ENCODE measurements at regions not wholly inside any gene's neighbourhood (a gene's known extent, or its start where the extent isn't known, plus 50 kb on each side); places are given as distances from the start of the nearest gene placed in this dataset.
"Not testable (repeated sequence)": the region's sequence is repeated elsewhere in the genome, so short reads cannot be mapped to it uniquely, and the experiment has no call there.

GRCh38 chr5:118115791-118116190 is 872.6 kb downstream of the DTWD2 start:
- no peaks in the 10 kb centered on the region for H3K27me3 Mint-ChIP-seq (ENCODE audit: insufficient read depth, low read depth)
- Histone ChIP-seq H4K20me1 (ENCODE audit: low read depth) (no peaks in the 10 kb centered on the region), H3K27me3 (peaks cover 9% of the 10 kb centered on the region)

GRCh38 chr5:118111956-118112355 is 876.4 kb downstream of the DTWD2 start:
- H3K4me2 ChIP-seq: no peak overlapping the region
- Mint-ChIP-seq H3K27ac (no peak overlapping the region), H3K4me1 (no peaks in the 10 kb centered on the region), H3K4me3 (no peak overlapping the region), H3K36me3 (no peaks in the 10 kb centered on the region), H3K9me3 (peaks cover 2% of the 10 kb centered on the region), H3K27me3 (ENCODE audit: insufficient read depth, low read depth) (no peaks in the 10 kb centered on the region)
- peaks cover 9% of the 10 kb centered on the region for H3K27me3 ChIP-seq
- TF ChIP-seq EZH2phosphoT487 (IDR thresholded peaks at IDR 0.05): no peak
- no peak for TF ChIP-seq EZH2 (IDR thresholded peaks at IDR 0.05)
- TF ChIP-seq CTCF (IDR thresholded peaks at IDR 0.05): no peak
- no peaks in the 10 kb centered on the region for H3K9me3 ChIP-seq (ENCODE audit: low read depth)
- no peak overlapping the region for H3K4me3 ChIP-seq
- H3K4me1 ChIP-seq: no peaks in the 10 kb centered on the region
- no peak overlapping the region for H3K9ac ChIP-seq
- DNase-seq (ENCODE audit: low spot score): no peak
- H3F3A ChIP-seq (ENCODE audit: low read depth): no peaks in the 10 kb centered on the region
- no peak overlapping the region for H2AFZ ChIP-seq (replicated peaks)
- H4K20me1 ChIP-seq (ENCODE audit: low read depth): no peaks in the 10 kb centered on the region
- H3K79me2 ChIP-seq (ENCODE audit: low read depth): no peaks in the 10 kb centered on the region
- H3K36me3 ChIP-seq: no peaks in the 10 kb centered on the region
- H3K27ac ChIP-seq: no peak overlapping the region

More at GRCh38 chr5:118115791-118116190, 872.6 kb downstream of the DTWD2 start:
- no peaks in the 10 kb centered on the region for H3K79me2 ChIP-seq (ENCODE audit: low read depth)
- no peaks in the 10 kb centered on the region for H3K9me3 ChIP-seq (ENCODE audit: low read depth)
- H3F3A ChIP-seq (ENCODE audit: low read depth): no peaks in the 10 kb centered on the region
- no peak overlapping the region for H3K4me3 ChIP-seq
- no peak overlapping the region for H3K27ac Mint-ChIP-seq
- H3K36me3 ChIP-seq: no peaks in the 10 kb centered on the region
- no peak overlapping the region for H3K4me3 Mint-ChIP-seq
- H3K27ac ChIP-seq: no peak overlapping the region
- DNase-seq (ENCODE audit: low spot score): no peak
- no peaks in the 10 kb centered on the region for H3K9me3 Mint-ChIP-seq
- H3K4me1 Mint-ChIP-seq: no peaks in the 10 kb centered on the region
- H3K4me1 ChIP-seq: no peaks in the 10 kb centered on the region
- TF ChIP-seq EZH2 (IDR thresholded peaks at IDR 0.05) (no peak), CTCF (IDR thresholded peaks at IDR 0.05) (no peak), EZH2phosphoT487 (IDR thresholded peaks at IDR 0.05) (no peak)
- no peak overlapping the region for H3K9ac ChIP-seq
- no peak overlapping the region for H3K4me2 ChIP-seq
- H3K36me3 Mint-ChIP-seq: no peaks in the 10 kb centered on the region
- no peak overlapping the region for H2AFZ ChIP-seq (replicated peaks)

- not testable (repeated sequence) for H3K4me1 ChIP-seq; H3K27me3 ChIP-seq; H3K9me3 Mint-ChIP-seq; H3K79me2 ChIP-seq (ENCODE audit: low read depth); H2AFZ ChIP-seq (replicated peaks); H3K4me2 ChIP-seq; H3K9ac ChIP-seq; DNase-seq (ENCODE audit: low spot score); H3F3A ChIP-seq (ENCODE audit: low read depth); H3K27me3 Mint-ChIP-seq (ENCODE audit: insufficient read depth, low read depth); H3K9me3 ChIP-seq (ENCODE audit: low read depth); H3K27ac Mint-ChIP-seq; H3K4me3 ChIP-seq; H3K4me3 Mint-ChIP-seq; H3K36me3 Mint-ChIP-seq; H3K4me1 Mint-ChIP-seq; H3K27ac ChIP-seq; H3K36me3 ChIP-seq; H4K20me1 ChIP-seq (ENCODE audit: low read depth)
These were observed 881.1 kb downstream of the DTWD2 start for GRCh38 chr5:118107246-118107645.

GRCh38 chr5:118098716-118099115 is 889.6 kb downstream of the DTWD2 start:
- no peak overlapping the region for H3K4me2 ChIP-seq
- no peak overlapping the region for H2AFZ ChIP-seq (replicated peaks)
- no peak overlapping the region for H3K27ac ChIP-seq
- no peaks in the 10 kb centered on the region for H3K27me3 ChIP-seq
- H3K36me3 ChIP-seq: no peaks in the 10 kb centered on the region
- Mint-ChIP-seq H3K27me3 (ENCODE audit: insufficient read depth, low read depth) (peaks cover 3% of the 10 kb centered on the region), H3K36me3 (no peaks in the 10 kb centered on the region), H3K27ac (no peak overlapping the region), H3K4me1 (peaks cover 12% of the 10 kb centered on the region), H3K4me3 (no peak overlapping the region), H3K9me3 (no peaks in the 10 kb centered on the region)
- no peaks in the 10 kb centered on the region for H3K79me2 ChIP-seq (ENCODE audit: low read depth)
- DNase-seq (ENCODE audit: low spot score): no peak
- H3F3A ChIP-seq (ENCODE audit: low read depth): no peaks in the 10 kb centered on the region
- H3K9ac ChIP-seq: no peak overlapping the region
- no peak overlapping the region for H3K4me3 ChIP-seq
- no peak for TF ChIP-seq EZH2phosphoT487 (IDR thresholded peaks at IDR 0.05)
- no peak for TF ChIP-seq EZH2 (IDR thresholded peaks at IDR 0.05)
- no peaks in the 10 kb centered on the region for H3K9me3 ChIP-seq (ENCODE audit: low read depth)
- no peaks in the 10 kb centered on the region for H3K4me1 ChIP-seq
- no peaks in the 10 kb centered on the region for H4K20me1 ChIP-seq (ENCODE audit: low read depth)

All from neural progenitor cell (in vitro differentiated cells).